ENCODE measurements at regions not wholly inside any gene's neighbourhood (a gene's known extent, or its start where the extent isn't known, plus 50 kb on each side); places are given as distances from the start of the nearest gene placed in this dataset.

GRCh38 chr4:164405774-164406173, 348.2 kb upstream of the SMIM31 start:
- TF ChIP-seq CTCF (IDR thresholded peaks at IDR 0.05; ENCODE audit: low read depth, low read length) (no peak), EZH2phosphoT487 (IDR thresholded peaks at IDR 0.05; ENCODE audit: low read depth) (no peak)

Data from OCI-LY3 (cell line).